ENCODE measurements at regions not wholly inside any gene's neighbourhood (a gene's known extent, or its start where the extent isn't known, plus 50 kb on each side); places are given as distances from the start of the nearest gene placed in this dataset.

GRCh38 chr3:187931101-187931500, 185.8 kb upstream of the BCL6 start:
- DNase-seq: no peak

- no peak for DNase-seq
Measured at GRCh38 chr3:187931770-187932278, 186.6 kb upstream of the BCL6 start.

- no peak for DNase-seq
Measured at GRCh38 chr3:187932530-187932929, 187.3 kb upstream of the BCL6 start.

- DNase-seq: peak; percentile 47 to 77 (median 69)
Measured at GRCh38 chr3:187935623-187936156, 190.4 kb upstream of the BCL6 start.

GRCh38 chr3:187936676-187937075, 191.4 kb upstream of the BCL6 start:
- no peak for DNase-seq

- DNase-seq: no peak
Measured at GRCh38 chr3:187939891-187940290, 194.6 kb upstream of the BCL6 start.

GRCh38 chr3:187941135-187941847, 196.0 kb upstream of the BCL6 start:
- no peak for DNase-seq

- no peak for DNase-seq
Measured at GRCh38 chr3:187941848-187942194, 196.6 kb upstream of the BCL6 start.

GRCh38 chr3:187942658-187943241, 197.5 kb upstream of the BCL6 start:
- DNase-seq: no peak

- DNase-seq: no peak
Measured at GRCh38 chr3:187943677-187944389, 198.6 kb upstream of the BCL6 start.

GRCh38 chr3:187944390-187945179, 199.3 kb upstream of the BCL6 start:
- DNase-seq: no peak

GRCh38 chr3:187945374-187945773, 200.1 kb upstream of the BCL6 start:
- no peak for DNase-seq

GRCh38 chr3:187946163-187946691, 201.0 kb upstream of the BCL6 start:
- no peak for DNase-seq

GRCh38 chr3:187946981-187947380, 201.7 kb upstream of the BCL6 start:
- DNase-seq: no peak

GRCh38 chr3:187947927-187948682, 202.8 kb upstream of the BCL6 start:
- no peak for DNase-seq

- no peak for DNase-seq
Measured at GRCh38 chr3:187949093-187949820, 204.0 kb upstream of the BCL6 start.

- DNase-seq: no peak
Measured at GRCh38 chr3:187950671-187951070, 203.3 kb upstream of the LPP start.

- peak in 3 of 4 experiments; percentile 27 to 42 (median 33) for DNase-seq
Measured at GRCh38 chr3:187951452-187952190, 202.3 kb upstream of the LPP start.

- no peak for DNase-seq
Measured at GRCh38 chr3:187952849-187953248, 201.1 kb upstream of the LPP start.

- peak; percentile 17 to 66 (median 44) for DNase-seq
Measured at GRCh38 chr3:187954516-187954872, 199.5 kb upstream of the LPP start.

All from suppressor macrophage (primary cell).